DMS53 treated with DMSO at 0.1 percent for 48 hours (cell line): ENCODE measurements at regions not wholly inside any gene's neighbourhood (a gene's known extent, or its start where the extent isn't known, plus 50 kb on each side); places are given as distances from the start of the nearest gene placed in this dataset.

Experiments
- DNase-seq: peaks from one replicate; lab custom pipeline; 2025; ENCODE audit not compliant: unreplicated experiment; lab: John Stamatoyannopoulos, UW

DNA sequence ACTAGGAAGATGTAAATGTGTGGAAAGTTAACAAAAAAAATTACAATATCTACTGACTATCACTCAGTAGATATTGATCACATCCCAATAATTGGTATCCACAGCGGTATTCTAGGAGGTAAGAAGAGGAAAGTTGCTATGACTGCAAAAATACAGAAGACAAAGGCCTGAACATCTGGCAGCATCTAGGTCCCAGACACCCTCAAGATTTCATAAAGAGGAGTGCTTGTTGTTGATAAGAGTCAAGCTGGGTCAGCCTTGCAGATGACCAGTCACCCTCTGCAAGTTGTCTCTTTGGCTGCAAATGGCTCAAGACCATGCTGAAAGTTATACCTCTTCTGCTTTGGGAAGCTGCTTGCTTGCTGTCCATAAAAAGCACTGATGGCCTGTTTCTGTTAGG lies 179.8 kb upstream of the FOXN2 start:
- DNase-seq = no peak

DNA sequence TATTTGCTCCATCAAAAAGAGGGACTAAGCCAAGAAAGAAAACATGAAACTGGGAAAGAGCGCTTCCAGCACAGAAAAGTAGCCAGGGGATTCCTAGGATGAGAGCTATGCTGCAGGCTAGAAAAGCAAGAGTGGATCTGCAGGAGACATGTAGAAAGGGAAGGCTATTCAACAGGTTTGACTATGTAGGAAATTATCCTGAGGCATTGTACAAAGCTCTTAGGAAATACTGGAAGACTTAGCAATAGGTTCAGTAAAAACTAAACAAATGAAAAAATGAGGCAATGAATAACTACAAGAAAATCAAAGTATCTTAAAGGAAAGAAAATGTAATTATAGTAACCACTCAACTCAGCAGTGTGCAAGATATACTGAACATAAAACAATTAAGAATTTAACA lies 178.7 kb upstream of the FOXN2 start:
- no peak for DNase-seq

DNA sequence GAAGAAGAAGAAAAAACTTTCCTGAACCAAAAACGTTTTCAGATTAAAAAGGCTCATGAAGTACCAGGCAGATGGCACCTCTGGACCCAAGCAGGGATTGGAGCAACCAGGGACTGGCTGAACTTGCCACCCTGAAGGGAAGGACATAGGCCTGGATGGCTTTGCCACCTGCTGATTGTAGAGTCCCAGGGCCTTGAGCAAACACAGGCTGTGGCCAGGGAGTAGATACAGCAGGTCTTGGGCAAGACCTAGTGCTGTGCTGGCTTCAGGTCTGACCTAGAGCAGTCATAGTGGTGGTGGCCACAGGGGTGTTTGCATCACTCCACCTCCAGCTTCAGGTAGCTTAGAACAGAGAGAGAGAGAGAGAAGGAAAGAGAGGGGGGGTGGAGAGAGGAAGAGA lies 176.7 kb upstream of the FOXN2 start:
- no peak for DNase-seq

DNA sequence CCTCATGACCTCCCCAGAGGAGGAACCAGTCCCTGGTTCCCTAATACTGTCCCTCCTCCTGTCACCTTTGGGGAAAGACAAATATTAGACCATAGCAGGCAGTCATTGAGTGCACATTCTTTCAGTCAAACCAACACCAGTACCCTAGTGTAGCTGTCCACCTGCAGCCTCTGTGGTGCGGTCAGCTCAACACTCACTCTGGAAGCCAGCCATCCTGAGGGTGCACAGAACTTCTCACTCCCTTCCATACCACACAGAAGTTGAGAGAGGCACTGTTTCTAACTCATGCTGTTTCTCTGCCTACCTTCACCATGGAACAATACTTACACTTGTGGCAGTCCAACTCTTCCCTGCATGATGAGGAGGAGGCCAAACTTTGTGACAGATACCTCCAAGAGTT lies 175.6 kb upstream of the FOXN2 start:
- DNase-seq = no peak

DNA sequence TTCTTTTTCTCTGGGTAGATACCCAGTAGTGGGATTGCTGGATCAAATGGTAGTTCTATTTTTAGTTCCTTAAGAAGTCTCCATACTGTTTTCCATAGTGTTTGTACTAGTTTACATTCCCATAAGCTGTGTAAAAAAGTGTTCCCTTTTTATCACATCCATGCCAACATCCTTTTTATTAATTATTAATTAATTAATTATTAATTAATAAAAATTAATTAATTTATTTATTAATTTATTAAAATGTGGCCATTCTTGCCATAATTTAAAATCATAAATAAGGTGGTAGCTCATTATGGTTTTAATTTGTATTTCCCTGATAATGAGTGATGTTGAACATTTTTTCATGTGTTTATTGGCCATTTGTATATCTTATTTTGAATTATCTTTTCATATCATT lies 173.9 kb upstream of the FOXN2 start:
- DNase-seq = no peak

DNA sequence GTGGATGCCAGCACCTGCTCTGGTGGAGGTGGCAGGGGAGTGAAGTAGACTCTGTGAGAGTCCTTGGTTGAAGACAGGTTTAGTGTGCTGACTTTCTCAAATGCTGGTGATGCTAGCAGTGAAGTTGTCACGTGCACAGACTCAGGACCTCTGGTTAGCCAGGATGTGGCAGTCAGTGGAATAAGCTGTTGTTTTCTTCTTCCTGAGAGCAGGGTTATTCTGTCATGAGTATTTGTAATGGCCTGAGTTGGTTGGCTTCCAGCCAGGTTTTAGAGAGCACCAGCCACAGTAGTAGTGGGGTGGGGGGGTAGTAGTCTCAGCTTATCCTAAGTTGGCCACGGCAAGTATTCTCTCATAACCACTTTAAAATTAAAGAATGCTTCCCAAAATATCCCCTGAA lies 169.7 kb upstream of the FOXN2 start:
- peak; percentile 26 for DNase-seq

DNA sequence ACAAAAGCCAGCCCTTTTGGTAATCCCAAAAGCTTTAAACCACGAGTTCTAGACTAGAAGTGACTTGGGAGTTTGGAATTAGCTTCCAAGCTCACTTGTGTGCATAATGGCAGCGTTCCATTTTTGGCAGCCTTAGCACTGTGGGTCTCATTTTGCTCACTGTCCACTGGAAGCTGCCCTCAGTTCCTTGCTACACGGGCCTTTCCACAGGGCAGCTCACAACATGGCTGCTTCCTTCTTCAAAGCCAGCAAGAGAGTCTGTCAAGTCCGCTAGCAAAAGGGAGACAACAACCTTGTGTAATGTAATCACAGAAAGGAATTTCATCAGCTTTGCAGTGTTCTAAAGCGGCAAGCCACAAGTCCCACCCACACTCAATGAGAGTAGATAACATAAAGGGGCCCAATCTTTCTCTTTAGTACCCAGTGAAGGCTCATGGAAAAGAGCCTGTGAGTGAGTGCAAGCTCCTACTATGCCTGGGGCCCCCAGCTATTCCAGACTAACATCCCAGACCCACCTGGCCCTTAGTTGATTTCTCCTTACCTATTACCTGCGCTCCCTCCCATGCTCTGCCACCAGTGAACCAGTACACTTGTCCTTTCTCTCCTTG lies 168.5 kb upstream of the FOXN2 start:
- DNase-seq = no peak

DNA sequence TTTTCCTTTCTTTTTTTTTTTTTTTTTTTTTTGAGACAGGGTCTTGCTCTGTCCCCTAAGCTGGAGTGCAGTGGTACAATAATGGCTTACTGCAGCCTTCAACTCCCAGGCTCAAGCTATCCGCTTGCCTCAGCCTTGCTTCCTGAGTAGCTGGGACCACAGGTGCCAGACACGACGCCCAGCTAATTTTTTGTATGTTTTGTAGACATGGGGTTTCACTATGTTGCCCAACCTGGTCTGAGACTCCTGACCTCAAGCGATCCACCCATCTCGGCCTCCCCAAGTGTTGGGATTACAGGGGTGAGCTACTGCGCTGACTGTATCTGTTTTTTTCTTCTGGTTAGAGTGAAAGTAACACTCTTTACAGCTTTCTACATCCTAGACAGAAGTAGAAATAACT lies 167.9 kb upstream of the FOXN2 start:
- DNase-seq = no peak

DNA sequence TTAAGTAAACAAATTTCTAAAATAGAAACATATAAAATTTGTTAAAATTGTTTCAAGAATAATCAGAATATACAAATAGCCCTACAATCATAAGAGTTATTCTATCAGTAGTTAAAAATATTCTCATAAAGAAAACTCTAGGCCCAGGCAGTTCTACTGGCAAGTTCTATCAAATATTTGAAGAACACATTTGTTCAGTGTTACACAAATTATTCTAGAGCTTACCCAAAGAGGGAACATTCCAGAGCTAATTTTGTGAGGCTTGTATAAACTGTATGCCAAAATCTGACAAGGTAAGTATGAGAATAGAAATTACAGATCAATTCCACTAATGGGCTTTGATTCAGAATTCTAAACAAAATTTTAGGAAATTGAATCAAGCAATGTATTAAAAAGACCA lies 166.8 kb upstream of the FOXN2 start:
- DNase-seq = no peak

DNA sequence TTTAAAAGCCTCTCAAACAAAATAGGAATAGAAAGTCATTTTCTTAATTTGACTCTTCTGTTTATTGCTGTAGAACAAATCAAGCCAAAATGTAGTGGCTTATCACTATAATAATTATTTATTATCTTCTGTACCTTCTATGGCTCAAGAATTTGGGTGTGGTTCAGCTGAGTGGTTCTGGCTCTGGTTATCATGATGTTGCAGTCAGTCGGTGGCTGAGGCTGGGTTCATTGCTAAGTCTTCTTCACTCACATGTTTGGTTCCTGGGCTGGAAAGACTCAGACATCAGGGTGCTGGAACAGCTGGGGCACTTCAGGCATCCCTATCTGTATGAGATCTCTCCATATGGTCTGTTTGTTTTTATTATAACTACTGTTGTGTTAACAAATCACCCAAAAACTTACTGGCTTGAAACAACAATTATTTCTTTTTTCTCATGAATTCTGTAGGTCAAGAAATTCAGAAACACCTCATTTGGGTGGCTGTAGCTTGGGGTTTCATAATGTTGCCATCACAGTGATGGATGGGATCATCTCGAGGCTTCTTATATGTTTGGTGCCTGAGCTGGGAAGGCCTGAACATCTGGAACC lies 165.5 kb upstream of the FOXN2 start:
- no peak for DNase-seq

DNA sequence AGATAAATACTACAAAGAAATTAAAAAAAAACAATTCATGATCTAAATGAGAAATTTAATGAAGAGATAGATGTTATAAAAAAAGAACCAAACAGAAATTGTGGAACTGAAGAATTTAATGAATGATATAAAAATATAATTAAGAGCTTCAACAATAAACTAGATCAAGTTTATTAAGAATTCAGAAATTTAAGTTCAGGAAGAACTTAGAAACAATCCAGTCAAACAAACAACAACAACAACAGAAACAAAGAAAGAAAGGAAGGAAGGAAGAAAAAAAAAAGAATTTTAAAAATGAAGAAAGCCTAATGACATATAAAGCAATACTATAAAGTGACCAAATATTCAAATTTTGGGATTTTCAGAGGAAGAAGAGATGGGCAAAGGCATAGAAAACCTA lies 157.3 kb upstream of the FOXN2 start:
- no peak for DNase-seq

DNA sequence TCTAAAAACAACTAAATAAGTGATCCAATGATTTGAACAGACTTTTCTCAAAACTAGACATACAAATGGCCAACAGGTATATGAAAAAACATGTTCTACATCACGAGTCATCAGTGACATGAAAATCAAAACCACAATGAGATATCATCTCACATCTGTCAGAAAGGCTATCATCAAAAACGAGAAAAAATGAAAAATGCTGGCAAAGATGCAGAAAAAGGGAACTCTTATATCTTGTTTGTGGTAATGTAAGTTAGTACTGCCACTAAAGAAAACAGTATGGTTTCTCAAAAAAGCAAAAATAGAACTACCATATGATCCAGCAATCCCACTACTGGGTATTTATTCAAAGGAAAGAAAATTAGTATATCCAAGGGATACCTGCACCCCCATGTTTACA lies 152.9 kb upstream of the FOXN2 start:
- no peak for DNase-seq

DNA sequence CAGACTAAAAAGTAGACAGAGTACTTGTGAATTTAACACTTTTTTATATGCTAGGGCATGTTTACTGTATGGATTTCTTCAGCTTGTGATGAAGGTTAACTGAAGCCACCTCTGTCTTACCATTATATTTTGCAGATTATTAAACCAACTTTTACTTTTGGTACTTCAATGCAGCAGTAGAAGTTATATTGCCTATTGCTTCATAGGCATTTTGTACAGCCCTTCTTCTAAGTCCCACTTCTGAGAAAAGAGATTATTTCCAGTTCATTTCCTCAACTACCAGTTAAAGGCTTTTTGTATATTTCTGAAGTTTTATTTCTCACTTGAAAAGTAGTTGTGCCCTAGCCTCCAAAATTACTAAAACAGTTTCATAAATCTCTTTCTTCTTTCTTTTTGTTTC lies 151.7 kb upstream of the FOXN2 start:
- DNase-seq = no peak

DNA sequence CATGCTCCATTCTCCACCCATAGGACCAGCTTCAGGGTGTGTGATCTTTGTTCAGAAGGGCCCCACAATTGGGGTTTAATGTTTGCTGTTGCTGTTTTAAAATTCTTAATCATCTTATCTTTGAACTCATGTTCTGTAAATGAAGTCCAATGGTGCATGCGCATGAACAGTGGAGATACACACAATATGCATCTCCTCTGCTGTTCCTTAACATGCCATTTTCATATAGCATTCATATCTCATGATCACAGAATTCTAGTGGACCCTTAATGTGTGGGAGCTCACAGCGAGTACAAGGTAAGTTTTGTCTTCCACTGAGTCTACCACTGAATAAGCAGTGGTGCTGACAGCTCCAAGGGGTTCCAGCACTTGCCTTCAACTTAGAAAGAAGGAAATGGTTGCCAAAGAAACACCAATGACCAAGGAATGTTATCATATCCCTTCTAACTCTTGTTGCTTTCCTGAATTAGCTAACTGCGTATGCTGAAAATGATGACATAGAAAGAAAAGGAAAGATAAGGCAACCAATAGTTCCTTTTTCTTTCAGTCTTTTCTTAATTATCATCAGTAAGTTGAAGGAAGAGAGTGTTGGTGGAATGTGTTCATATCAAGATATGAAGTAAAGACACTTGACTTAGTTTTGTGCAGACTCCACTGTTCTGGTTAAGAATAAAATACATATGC lies 149.3 kb upstream of the FOXN2 start:
- DNase-seq = no peak

DNA sequence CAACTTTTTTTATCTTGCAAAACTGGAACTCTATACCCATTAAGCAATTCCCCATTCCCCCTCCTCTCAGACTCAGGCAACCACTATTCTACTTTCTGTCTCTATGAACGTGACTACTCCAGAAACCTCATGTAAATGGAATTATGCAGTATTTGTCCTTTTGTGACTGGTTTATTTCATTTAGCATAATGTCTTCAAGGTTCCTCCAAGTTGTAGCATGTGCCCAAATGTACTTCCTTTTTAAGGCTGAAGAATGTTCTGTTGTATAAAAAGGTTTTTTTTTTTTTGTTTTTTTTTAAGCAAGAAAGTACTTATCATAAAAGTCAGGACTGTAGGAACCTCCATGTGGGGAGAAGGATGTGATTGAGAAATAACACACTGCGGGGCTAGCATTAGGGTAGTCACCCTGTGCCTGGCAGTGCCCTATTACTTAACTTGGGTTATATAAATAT lies 145.3 kb upstream of the FOXN2 start:
- DNase-seq = no peak

DNA sequence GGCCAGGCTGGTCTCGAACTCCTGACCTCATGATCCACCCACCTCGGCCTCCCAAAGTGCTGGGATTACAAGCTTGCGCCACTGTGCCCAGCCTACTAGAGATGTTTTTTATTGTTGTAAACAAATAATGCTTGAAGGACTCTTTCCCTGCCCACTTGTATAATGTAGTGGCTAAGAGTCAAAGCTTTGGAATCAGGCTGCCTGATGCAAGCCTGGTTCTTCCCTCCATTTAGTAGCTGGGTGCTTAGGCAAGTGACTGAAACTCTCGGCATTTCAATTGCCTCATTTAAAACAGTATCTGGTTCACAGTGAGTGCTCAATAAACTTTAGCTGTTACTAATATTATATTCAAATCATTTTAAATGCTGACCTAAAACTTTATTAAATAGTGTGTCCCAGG lies 144.2 kb upstream of the FOXN2 start:
- no peak for DNase-seq

DNA sequence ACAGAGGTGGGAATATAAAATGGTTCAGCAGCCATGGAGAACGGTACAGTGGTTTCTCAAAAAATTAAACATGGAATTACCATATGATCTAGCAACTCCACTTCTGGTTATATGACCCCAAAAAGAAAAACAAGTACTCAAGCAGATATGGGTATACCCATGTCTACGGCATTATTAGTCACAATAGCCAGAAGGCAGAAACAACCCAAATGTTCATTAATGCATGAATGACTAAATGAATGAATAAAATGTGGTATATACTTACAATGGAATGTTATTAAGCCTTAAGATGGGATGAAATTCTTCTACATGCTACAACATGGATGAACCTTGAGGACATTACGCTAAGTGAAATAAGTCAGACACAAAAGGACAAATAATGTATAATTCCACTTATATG lies 141.3 kb upstream of the FOXN2 start:
- DNase-seq = no peak

DNA sequence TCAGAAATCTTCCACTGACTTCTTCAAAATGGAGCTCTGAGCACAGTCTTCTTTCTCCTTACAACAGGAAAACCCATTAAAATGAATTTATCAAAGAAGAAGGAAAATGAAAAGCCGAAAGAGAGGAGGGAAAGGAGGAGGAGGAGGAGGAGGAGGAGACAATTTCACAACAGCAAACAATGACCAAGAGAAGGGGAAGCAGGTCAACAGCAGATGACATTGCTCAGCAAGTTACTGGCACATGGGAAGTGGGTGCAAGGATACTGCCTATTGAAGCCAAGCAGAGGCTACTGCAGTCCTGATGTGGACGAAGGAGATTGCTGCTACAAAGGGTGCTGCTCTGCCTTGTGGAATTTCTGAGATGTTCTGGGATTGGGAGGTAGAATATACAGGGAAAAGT lies 140.0 kb upstream of the FOXN2 start:
- no peak for DNase-seq

DNA sequence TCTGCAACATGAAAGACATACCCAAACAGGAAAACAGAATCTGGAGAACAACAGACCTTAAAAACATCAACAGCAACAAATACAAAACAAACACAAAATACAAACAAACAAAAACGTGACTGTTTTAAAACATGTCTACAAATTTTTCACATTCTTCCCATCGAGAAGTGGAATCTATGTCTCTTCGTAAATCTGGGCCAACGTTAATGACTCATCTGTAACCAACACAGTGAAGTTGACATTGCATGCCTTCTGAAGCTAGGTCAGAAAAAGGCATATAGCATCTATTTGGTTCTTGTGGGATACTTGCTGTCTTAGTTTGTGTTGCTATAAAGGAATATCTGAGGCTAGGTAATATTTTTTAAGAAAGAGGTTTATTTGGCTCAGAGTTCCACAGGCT lies 139.2 kb upstream of the FOXN2 start:
- DNase-seq = no peak

DNA sequence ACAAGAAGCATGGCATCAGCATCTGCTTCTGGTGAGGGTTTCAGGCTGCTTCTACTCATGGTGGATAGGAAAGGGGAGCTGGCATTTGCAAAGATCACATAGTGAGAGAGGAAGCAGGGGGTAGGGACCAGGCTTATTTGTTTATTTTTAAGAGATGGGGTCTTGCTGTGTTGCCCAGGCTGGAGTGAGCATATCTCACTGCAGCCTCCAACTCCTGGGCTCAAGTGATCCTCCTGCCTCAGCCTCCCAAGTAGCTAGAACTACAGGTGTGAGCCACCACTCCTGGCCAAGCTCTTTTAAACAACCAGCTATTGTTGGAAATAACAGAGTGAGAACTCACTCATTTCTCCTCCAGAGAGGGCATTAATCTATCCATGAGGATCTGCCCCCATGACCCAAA lies 138.8 kb upstream of the FOXN2 start:
- no peak for DNase-seq

DNA sequence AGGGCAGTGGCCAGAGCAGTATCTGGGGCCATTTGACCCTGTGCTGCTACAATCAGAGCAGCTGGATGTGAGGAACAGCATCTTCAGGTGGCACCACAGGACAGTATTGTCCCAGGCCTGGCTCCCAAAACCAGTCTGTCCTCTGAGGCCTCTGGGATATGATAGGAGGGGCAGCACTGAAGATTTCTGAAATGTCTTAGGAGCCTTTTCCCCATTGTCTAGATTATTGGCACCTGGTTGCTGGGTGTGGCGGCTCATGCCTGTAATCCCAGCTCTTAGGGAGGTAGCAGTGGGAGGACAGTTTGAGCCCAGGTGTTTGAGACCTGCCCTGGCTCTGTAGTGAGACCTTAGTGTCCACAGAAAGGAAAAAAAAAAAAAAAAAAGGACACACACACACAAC lies 137.6 kb upstream of the FOXN2 start:
- no peak for DNase-seq

DNA sequence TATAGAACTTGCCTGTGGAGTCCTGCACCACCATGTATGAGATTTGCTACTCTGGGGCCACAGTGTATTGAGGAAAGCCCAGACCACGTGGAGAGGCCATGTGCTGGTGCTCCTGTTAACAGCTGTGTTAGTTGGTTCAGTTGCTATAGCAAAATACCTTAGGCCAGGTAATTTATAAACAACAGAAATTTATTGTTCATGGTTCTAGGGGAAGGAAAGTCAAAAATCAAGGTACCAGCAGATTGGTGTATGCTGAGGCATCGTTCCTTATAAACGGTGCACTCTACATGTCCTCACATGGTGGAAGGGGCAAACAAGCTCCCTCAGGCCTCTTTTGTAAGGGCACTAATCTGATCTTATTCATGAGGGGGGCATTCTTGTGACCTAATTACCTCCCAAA lies 135.9 kb upstream of the FOXN2 start:
- no peak for DNase-seq

DNA sequence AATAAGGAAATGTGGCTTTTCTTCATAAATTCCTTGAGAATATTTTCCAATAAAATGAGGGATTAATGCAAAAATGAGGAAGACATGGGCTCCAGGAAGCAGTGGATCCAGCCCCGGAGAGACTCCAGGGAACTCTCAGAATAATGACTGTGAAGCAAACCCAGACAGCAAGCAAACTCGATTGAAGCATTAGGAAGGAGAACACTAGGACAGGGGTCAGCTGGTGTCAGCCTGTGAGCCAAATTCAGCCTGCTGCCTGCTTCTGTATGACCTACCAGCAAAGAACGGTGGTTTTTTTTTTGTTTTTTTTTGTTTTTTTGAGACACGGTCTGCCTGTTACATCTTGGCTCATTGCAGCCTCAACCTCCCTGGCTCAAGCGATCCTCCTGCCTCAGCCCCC lies 133.9 kb upstream of the FOXN2 start:
- DNase-seq = no peak
